PC-3 (cell line): ENCODE measurements at regions not wholly inside any gene's neighbourhood (a gene's known extent, or its start where the extent isn't known, plus 50 kb on each side); places are given as distances from the start of the nearest gene placed in this dataset.

Experiments
- ATAC-seq: fragments of 200-7000 bp; cut with Tn5 transposase; 2 replicates; pipeline ENCODE4 v1.9.1; 2020; ENCODE audit warnings: mild to moderate bottlenecking, moderate library complexity
- BruUV-seq: library from RNA; stranded (reverse); fragments of 400-500 nt; replicated peaks from 2 replicates; lab custom pipeline; 2021; lab: Mats Ljungman, UMichigan
- CTCF ChIA-PET: fragments of 300-600 bp; sonication (Branson Sonifier 250); formaldehyde crosslinking; loops from one replicate; lab custom pipeline; 2022; ENCODE audit warnings: antibody characterized with exemption; lab: Charles Lee
- POLR2A ChIA-PET: fragments of 300-600 bp; sonication (Branson Sonifier 250); formaldehyde crosslinking; loops from one replicate; lab custom pipeline; 2022; ENCODE audit warnings: antibody characterized with exemption; ENCODE audit not compliant: unreplicated experiment; lab: Charles Lee
- DNase-seq: peaks from one replicate; pipeline ENCODE4 v3.0.0-alpha.2; 2015
- H2AFZ ChIP-seq: fragments of 300-600 bp; sonication (generic); 2 replicates; pipeline ENCODE4 v1.6.0; 2016; ENCODE audit warnings: antibody characterized with exemption, low read length
- H3F3A ChIP-seq: fragments of 300-600 bp; sonication (generic); one replicate; pipeline ENCODE4 v1.6.0; 2017; ENCODE audit warnings: antibody characterized with exemption, low read length, control low read depth, mild to moderate bottlenecking; ENCODE audit not compliant: unreplicated experiment
- H3K27ac ChIP-seq: fragments of 300-600 bp; sonication (generic); 2 replicates; pipeline ENCODE4 v1.5.1; 2016; ENCODE audit warnings: mild to moderate bottlenecking, low read length
- H3K27me3 ChIP-seq: fragments of 300-600 bp; sonication (generic); 2 replicates; pipeline ENCODE4 v1.6.1; 2016; ENCODE audit warnings: low read length, mixed read lengths
- H3K36me3 ChIP-seq: fragments of 300-600 bp; sonication (generic); 2 replicates; pipeline ENCODE4 v1.6.1; 2016; ENCODE audit warnings: low read depth, mixed run types, low read length, mixed read lengths
- H3K4me1 ChIP-seq: fragments of 300-600 bp; sonication (generic); 2 replicates; pipeline ENCODE4 v1.5.1; 2016; ENCODE audit warnings: low read length; ENCODE audit not compliant: insufficient read depth
- H3K4me2 ChIP-seq: fragments of 300-600 bp; sonication (generic); 2 replicates; pipeline ENCODE4 v1.6.0; 2016; ENCODE audit warnings: low read length
- H3K4me3 ChIP-seq: fragments of 300-600 bp; sonication (generic); 2 replicates; pipeline ENCODE4 v1.5.1; 2016; ENCODE audit warnings: mild to moderate bottlenecking, low read length, mixed read lengths
- H3K79me2 ChIP-seq: fragments of 300-600 bp; sonication (generic); 2 replicates; pipeline ENCODE4 v1.6.1; 2017; ENCODE audit warnings: low read length, mixed read lengths
- H3K9ac ChIP-seq: fragments of 300-600 bp; sonication (generic); 2 replicates; pipeline ENCODE4 v1.6.0; 2016; ENCODE audit warnings: mild to moderate bottlenecking, low read length
- H3K9me2 ChIP-seq: fragments of 300-600 bp; sonication (generic); replicated peaks from 2 replicates; pipeline ENCODE4 v1.6.1; 2016; ENCODE audit warnings: mixed run types, low read length, mixed read lengths
- H3K9me3 ChIP-seq: fragments of 300-600 bp; sonication (generic); 2 replicates; pipeline ENCODE4 v1.6.1; 2016; ENCODE audit warnings: low read length, mixed read lengths
- H4K20me1 ChIP-seq: fragments of 300-600 bp; sonication (generic); 2 replicates; pipeline ENCODE4 v1.6.1; 2016; ENCODE audit warnings: low read length, mixed read lengths
- CTCF ChIP-seq: fragments of 300-600 bp; sonication (generic); conservative IDR thresholded peaks from 2 replicates; pipeline ENCODE4 v1.5.1; 2017; ENCODE audit warnings: antibody characterized with exemption, low read depth, mild to moderate bottlenecking, low read length
- EZH2 ChIP-seq: fragments of 300-600 bp; sonication (generic); IDR thresholded peaks from one replicate; pipeline ENCODE4 v1.6.1; 2017; ENCODE audit warnings: antibody characterized with exemption, mild to moderate bottlenecking, low read length; ENCODE audit not compliant: unreplicated experiment
- EZH2phosphoT487 ChIP-seq: fragments of 300-600 bp; sonication (generic); IDR thresholded peaks from 2 replicates; pipeline ENCODE4 v1.6.1; 2018; ENCODE audit warnings: mild to moderate bottlenecking, antibody characterized with exemption, low read length, borderline replicate concordance
- intact Hi-C: fragments of 100-400 bp; cut with micrococcal nuclease; formaldehyde crosslinking; loops from 2 replicates; pipeline ENCODE4 v1.9.0; 2023

- H3K9me2 ChIP-seq = no peaks in the 10 kb centered on the region
- no peak overlapping the region for H3K4me3 ChIP-seq
- no peaks in the 10 kb centered on the region for H3K36me3 ChIP-seq
- BruUV-seq = no TSS peak
- H3K4me1 ChIP-seq = no peaks in the 10 kb centered on the region
- H3K27ac ChIP-seq = no peak overlapping the region
- POLR2A ChIA-PET = no interaction called here
- CTCF ChIA-PET = no interaction called here
- no peak for ATAC-seq
- no peaks in the 10 kb centered on the region for H3K27me3 ChIP-seq
- H3K4me2 ChIP-seq = no peak overlapping the region
- H3K9ac ChIP-seq = no peak overlapping the region
- no peaks in the 10 kb centered on the region for H3K79me2 ChIP-seq
- intact Hi-C loops = no loop called here
- no peaks in the 10 kb centered on the region for H3F3A ChIP-seq
- TF ChIP-seq EZH2phosphoT487 (no peak), CTCF (no peak), EZH2 (no peak)
- H2AFZ ChIP-seq = no peak overlapping the region
- no peak for DNase-seq
- no peaks in the 10 kb centered on the region for H4K20me1 ChIP-seq
- no peaks in the 10 kb centered on the region for H3K9me3 ChIP-seq
Observed at GRCh38 chr7:89559596-89559995, 594.7 kb upstream of the STEAP1 start.

GRCh38 chr7:89563597-89563996 is 590.7 kb upstream of the STEAP1 start:
- no peaks in the 10 kb centered on the region for H3K36me3 ChIP-seq
- H2AFZ ChIP-seq = no peak overlapping the region
- no peak overlapping the region for H3K9ac ChIP-seq
- DNase-seq (no peak), ATAC-seq (no peak)
- no peaks in the 10 kb centered on the region for H3K4me1 ChIP-seq
- no TSS peak for BruUV-seq
- no peak overlapping the region for H3K27ac ChIP-seq
- no peak overlapping the region for H3K4me3 ChIP-seq
- no peaks in the 10 kb centered on the region for H3F3A ChIP-seq
- no peaks in the 10 kb centered on the region for H4K20me1 ChIP-seq
- intact Hi-C loops = no loop called here
- H3K9me2 ChIP-seq = no peaks in the 10 kb centered on the region
- ChIA-PET POLR2A (no interaction called here), CTCF (no interaction called here)
- H3K4me2 ChIP-seq = no peak overlapping the region
- no peaks in the 10 kb centered on the region for H3K9me3 ChIP-seq
- H3K27me3 ChIP-seq = no peaks in the 10 kb centered on the region
- TF ChIP-seq EZH2phosphoT487 (no peak), CTCF (no peak), EZH2 (no peak)
- H3K79me2 ChIP-seq = no peaks in the 10 kb centered on the region

GRCh38 chr7:89584896-89585295 is 569.4 kb upstream of the STEAP1 start:
- H3K4me2 ChIP-seq = no peak overlapping the region
- no peak for DNase-seq
- no peaks in the 10 kb centered on the region for H4K20me1 ChIP-seq
- H2AFZ ChIP-seq = no peak overlapping the region
- TF ChIP-seq EZH2phosphoT487 = no peak
- TF ChIP-seq CTCF = no peak
- no peak for TF ChIP-seq EZH2
- no peak for ATAC-seq
- H3F3A ChIP-seq = no peaks in the 10 kb centered on the region
- ChIA-PET POLR2A (no interaction called here), CTCF (no interaction called here)
- BruUV-seq = no TSS peak
- no peak overlapping the region for H3K27ac ChIP-seq
- H3K9me3 ChIP-seq = no peaks in the 10 kb centered on the region
- no peaks in the 10 kb centered on the region for H3K36me3 ChIP-seq
- H3K27me3 ChIP-seq = no peaks in the 10 kb centered on the region
- H3K9me2 ChIP-seq = no peaks in the 10 kb centered on the region
- intact Hi-C loops = no loop called here
- H3K4me3 ChIP-seq = no peak overlapping the region
- no peaks in the 10 kb centered on the region for H3K79me2 ChIP-seq
- H3K4me1 ChIP-seq = no peaks in the 10 kb centered on the region
- H3K9ac ChIP-seq = no peak overlapping the region
